ENCODE measurements at regions not wholly inside any gene's neighbourhood (a gene's known extent, or its start where the extent isn't known, plus 50 kb on each side); places are given as distances from the start of the nearest gene placed in this dataset.

- TF ChIP-seq POLR2A (IDR thresholded peaks at IDR 0.05) (no peak), CTCF (IDR thresholded peaks at IDR 0.05 in 8 of 11, conservative IDR thresholded peaks at IDR 0.05 in 3 of 11) (no peak), POLR2AphosphoS5 (IDR thresholded peaks at IDR 0.05) (no peak)
Observed at GRCh38 chr12:89879766-89880165, 171.1 kb upstream of the ATP2B1 start.

Measured in spleen (tissue), 7 donors.